ENCODE measurements at regions not wholly inside any gene's neighbourhood (a gene's known extent, or its start where the extent isn't known, plus 50 kb on each side); places are given as distances from the start of the nearest gene placed in this dataset.

GRCh38 chr2:18061717-18062116, 183.2 kb downstream of the KCNS3 start:
- no peak overlapping the region for H3K4me2 ChIP-seq (ENCODE audit: low read depth, low read length, poor library complexity, severe bottlenecking)
- no peak overlapping the region for H3K4me3 ChIP-seq (ENCODE audit: insufficient read depth, low read length, poor library complexity, severe bottlenecking)
- H3K27me3 ChIP-seq (ENCODE audit: low read length), result 0 out of 2 replicates have a peak, but pooled peaks cover 2% of the 10 kb centered on the region
- H3K9me3 ChIP-seq (ENCODE audit: insufficient read depth, low read length), result no peaks in the 10 kb centered on the region
- H2AFZ ChIP-seq (ENCODE audit: low read depth, low read length, severe bottlenecking), result no peak overlapping the region
- no peaks in the 10 kb centered on the region for H3K36me3 ChIP-seq (ENCODE audit: low read length)
- no peak overlapping the region for H3K27ac ChIP-seq (ENCODE audit: low read depth, low read length)
- no peaks in the 10 kb centered on the region for H3F3A ChIP-seq (ENCODE audit: insufficient read depth)
- TF ChIP-seq CTCF (IDR thresholded peaks at IDR 0.05; ENCODE audit: insufficient read depth, low read length, poor library complexity, severe bottlenecking) (no peak), EZH2phosphoT487 (conservative IDR thresholded peaks at IDR 0.05; ENCODE audit: low read length) (no peak)
- H3K9me2 ChIP-seq (replicated peaks; ENCODE audit: insufficient read depth, low read length), result no peaks in the 10 kb centered on the region
- H4K20me1 ChIP-seq (ENCODE audit: low read depth, low read length), result no peaks in the 10 kb centered on the region
- H3K9ac ChIP-seq (ENCODE audit: low read length), result no peak overlapping the region
- no peaks in the 10 kb centered on the region for H3K79me2 ChIP-seq (ENCODE audit: insufficient read depth, low read length)

- Histone ChIP-seq H2AFZ (ENCODE audit: low read depth, low read length, severe bottlenecking) (no peak overlapping the region), H3K4me3 (ENCODE audit: insufficient read depth, low read length, poor library complexity, severe bottlenecking) (no peak overlapping the region), H3K9me3 (ENCODE audit: insufficient read depth, low read length) (no peaks in the 10 kb centered on the region), H3K27ac (ENCODE audit: low read depth, low read length) (no peak overlapping the region), H3K9me2 (replicated peaks; ENCODE audit: insufficient read depth, low read length) (no peaks in the 10 kb centered on the region), H3K36me3 (ENCODE audit: low read length) (no peaks in the 10 kb centered on the region), H4K20me1 (ENCODE audit: low read depth, low read length) (no peaks in the 10 kb centered on the region), H3K4me2 (ENCODE audit: low read depth, low read length, poor library complexity, severe bottlenecking) (no peak overlapping the region), H3K79me2 (ENCODE audit: insufficient read depth, low read length) (no peaks in the 10 kb centered on the region), H3K9ac (ENCODE audit: low read length) (no peak overlapping the region), H3F3A (ENCODE audit: insufficient read depth) (no peaks in the 10 kb centered on the region), H3K27me3 (ENCODE audit: low read length) (no peaks in the 10 kb centered on the region)
- no peak for TF ChIP-seq EZH2phosphoT487 (conservative IDR thresholded peaks at IDR 0.05; ENCODE audit: low read length)
These were observed 179.2 kb downstream of the KCNS3 start for GRCh38 chr2:18057657-18058056.

DNA sequence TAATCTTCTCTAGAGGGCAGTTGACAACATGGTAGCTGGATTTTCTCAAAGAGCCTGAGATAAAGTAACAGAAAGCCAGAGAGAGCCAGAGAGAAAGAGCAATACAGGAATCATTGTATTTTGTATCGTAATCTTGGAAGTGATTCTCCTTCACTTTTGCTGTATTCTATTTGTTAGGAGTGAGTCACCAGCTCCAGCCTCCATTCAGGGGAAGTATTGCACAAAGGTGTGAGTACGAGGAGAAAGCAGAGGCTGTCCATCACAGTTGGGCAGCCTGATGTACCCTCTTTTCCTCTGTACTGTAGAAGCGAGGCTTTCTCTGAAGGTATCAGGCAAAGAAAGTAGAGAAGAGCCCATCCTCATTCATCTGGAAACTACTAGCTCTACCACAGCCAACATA, 176.8 kb downstream of the KCNS3 start:
- H3K36me3 ChIP-seq (ENCODE audit: low read length), result no peaks in the 10 kb centered on the region
- H3K27me3 ChIP-seq (ENCODE audit: low read length), result no peaks in the 10 kb centered on the region
- H3K27ac ChIP-seq (ENCODE audit: low read depth, low read length), result no peak overlapping the region
- H3K9me2 ChIP-seq (replicated peaks; ENCODE audit: insufficient read depth, low read length), result no peaks in the 10 kb centered on the region
- no peaks in the 10 kb centered on the region for H3K9me3 ChIP-seq (ENCODE audit: insufficient read depth, low read length)
- no peaks in the 10 kb centered on the region for H4K20me1 ChIP-seq (ENCODE audit: low read depth, low read length)
- H2AFZ ChIP-seq (ENCODE audit: low read depth, low read length, severe bottlenecking), result no peak overlapping the region
- TF ChIP-seq EZH2phosphoT487 (conservative IDR thresholded peaks at IDR 0.05; ENCODE audit: low read length) (no peak), CTCF (IDR thresholded peaks at IDR 0.05; ENCODE audit: insufficient read depth, low read length, poor library complexity, severe bottlenecking) (no peak)
- no peaks in the 10 kb centered on the region for H3K79me2 ChIP-seq (ENCODE audit: insufficient read depth, low read length)
- no peak overlapping the region for H3K9ac ChIP-seq (ENCODE audit: low read length)
- no peak overlapping the region for H3K4me2 ChIP-seq (ENCODE audit: low read depth, low read length, poor library complexity, severe bottlenecking)
- H3K4me3 ChIP-seq (ENCODE audit: insufficient read depth, low read length, poor library complexity, severe bottlenecking), result no peak overlapping the region
- no peaks in the 10 kb centered on the region for H3F3A ChIP-seq (ENCODE audit: insufficient read depth)

- H3K27me3 ChIP-seq (ENCODE audit: low read length), result no peaks in the 10 kb centered on the region
These were observed 171.5 kb downstream of the KCNS3 start for GRCh38 chr2:18050001-18050400.

More at GRCh38 chr2:18050001-18050400, 171.5 kb downstream of the KCNS3 start:
- no peak overlapping the region for H3K9ac ChIP-seq (ENCODE audit: low read length)
- no peak overlapping the region for H3K27ac ChIP-seq (ENCODE audit: low read depth, low read length)
- no peak overlapping the region for H3K4me3 ChIP-seq (ENCODE audit: insufficient read depth, low read length, poor library complexity, severe bottlenecking)
- H4K20me1 ChIP-seq (ENCODE audit: low read depth, low read length), result no peaks in the 10 kb centered on the region
- no peaks in the 10 kb centered on the region for H3K9me2 ChIP-seq (replicated peaks; ENCODE audit: insufficient read depth, low read length)
- H3F3A ChIP-seq (ENCODE audit: insufficient read depth), result no peaks in the 10 kb centered on the region
- no peaks in the 10 kb centered on the region for H3K79me2 ChIP-seq (ENCODE audit: insufficient read depth, low read length)
- no peak overlapping the region for H3K4me2 ChIP-seq (ENCODE audit: low read depth, low read length, poor library complexity, severe bottlenecking)
- H3K36me3 ChIP-seq (ENCODE audit: low read length), result no peaks in the 10 kb centered on the region
- H3K9me3 ChIP-seq (ENCODE audit: insufficient read depth, low read length), result no peaks in the 10 kb centered on the region
- no peak overlapping the region for H2AFZ ChIP-seq (ENCODE audit: low read depth, low read length, severe bottlenecking)
- TF ChIP-seq EZH2phosphoT487 (conservative IDR thresholded peaks at IDR 0.05; ENCODE audit: low read length) (no peak), CTCF (IDR thresholded peaks at IDR 0.05; ENCODE audit: insufficient read depth, low read length, poor library complexity, severe bottlenecking) (no peak)
